Mammary epithelial cell (primary cell): ENCODE measurements at regions not wholly inside any gene's neighbourhood (a gene's known extent, or its start where the extent isn't known, plus 50 kb on each side); places are given as distances from the start of the nearest gene placed in this dataset.
"Not testable (repeated sequence)": the region's sequence is repeated elsewhere in the genome, so short reads cannot be mapped to it uniquely, and the experiment has no call there.

Experiments
- EZH2 ChIP-seq: IDR thresholded peaks from 2 replicates; pipeline ENCODE4 v1.6.1; 2012; ENCODE audit warnings: low read length, inconsistent platforms, borderline replicate concordance
- TF ChIP-seq, protein P1 (sequence below), 2 donors: IDR thresholded peaks in 1 of 2; conservative IDR thresholded peaks in 1 of 2; 2 replicates each; pipeline ENCODE4 v1.5.1; 2011 to 2012; ENCODE audit warnings: inconsistent platforms in 2 of 2, low read length in 2 of 2, mild to moderate bottlenecking in 2 of 2, control low read depth in 1 of 2, low read depth in 1 of 2; ENCODE audit not compliant: insufficient read depth in 1 of 2; ENCODE audit errors: extremely low read depth in 1 of 2

DNA sequence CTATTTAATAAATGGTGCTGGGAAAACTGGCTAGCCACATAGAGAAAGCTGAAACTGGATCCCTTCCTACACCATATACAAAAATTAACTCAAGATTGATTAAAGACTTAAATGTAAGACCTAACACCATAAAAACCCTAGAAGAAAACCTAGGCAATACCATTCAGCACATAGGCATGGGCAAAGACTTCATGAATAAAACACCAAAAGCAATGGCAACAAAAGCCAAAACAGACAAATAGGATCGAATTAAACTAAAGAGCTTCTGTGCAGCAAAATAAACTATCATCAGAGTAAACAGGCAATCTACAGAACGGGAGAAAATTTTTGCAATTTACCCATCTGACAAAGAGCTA, 267.9 kb downstream of the HINT1 start:
- TF ChIP-seq, protein P1, sequence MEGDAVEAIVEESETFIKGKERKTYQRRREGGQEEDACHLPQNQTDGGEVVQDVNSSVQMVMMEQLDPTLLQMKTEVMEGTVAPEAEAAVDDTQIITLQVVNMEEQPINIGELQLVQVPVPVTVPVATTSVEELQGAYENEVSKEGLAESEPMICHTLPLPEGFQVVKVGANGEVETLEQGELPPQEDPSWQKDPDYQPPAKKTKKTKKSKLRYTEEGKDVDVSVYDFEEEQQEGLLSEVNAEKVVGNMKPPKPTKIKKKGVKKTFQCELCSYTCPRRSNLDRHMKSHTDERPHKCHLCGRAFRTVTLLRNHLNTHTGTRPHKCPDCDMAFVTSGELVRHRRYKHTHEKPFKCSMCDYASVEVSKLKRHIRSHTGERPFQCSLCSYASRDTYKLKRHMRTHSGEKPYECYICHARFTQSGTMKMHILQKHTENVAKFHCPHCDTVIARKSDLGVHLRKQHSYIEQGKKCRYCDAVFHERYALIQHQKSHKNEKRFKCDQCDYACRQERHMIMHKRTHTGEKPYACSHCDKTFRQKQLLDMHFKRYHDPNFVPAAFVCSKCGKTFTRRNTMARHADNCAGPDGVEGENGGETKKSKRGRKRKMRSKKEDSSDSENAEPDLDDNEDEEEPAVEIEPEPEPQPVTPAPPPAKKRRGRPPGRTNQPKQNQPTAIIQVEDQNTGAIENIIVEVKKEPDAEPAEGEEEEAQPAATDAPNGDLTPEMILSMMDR (conservative IDR thresholded peaks at IDR 0.05 in 1 of 2, IDR thresholded peaks at IDR 0.05 in 1 of 2; ENCODE audit: extremely low read depth in 1 of 2, insufficient read depth in 1 of 2, low read depth in 1 of 2, low read length in 2 of 2), result not testable (repeated sequence)
- TF ChIP-seq EZH2, result not testable (repeated sequence)
